K562 (cell line): ENCODE measurements at regions not wholly inside any gene's neighbourhood (a gene's known extent, or its start where the extent isn't known, plus 50 kb on each side); places are given as distances from the start of the nearest gene placed in this dataset.
A peak's percentile ranks its signal among the peaks of the same experiment; 100 is the strongest.

Experiments used
- ATAC-seq: fragments of 200-7000 bp; cut with Tn5 transposase; 3 replicates; pipeline ENCODE4 v1.9.1; 2020; ENCODE audit warnings: moderate library complexity
- BruUV-seq: library from RNA; stranded (reverse); fragments of 400-500 nt; replicated peaks from 2 replicates; lab custom pipeline; 2021; lab: Mats Ljungman, UMichigan
- CTCF ChIA-PET: fragments of 300-600 bp; formaldehyde crosslinking; extraction: SDS; loops from one replicate; lab custom pipeline; 2021; ENCODE audit warnings: low intra/inter-chr PET ratio; lab: Yijun Ruan, JAX
- POLR2A ChIA-PET: fragments of 300-600, 350-650 bp; sonication (Branson Sonifier 250); formaldehyde crosslinking; extraction: SDS; loops from one replicate; lab custom pipeline; 2021; ENCODE audit warnings: antibody characterized with exemption, inconsistent platforms; lab: Yijun Ruan, JAX
- DNase-seq, 4 experiments: peaks; one replicate each; pipeline versions ENCODE4 v3.0.0 to v3.0.0-alpha.2; 2011 to 2018; ENCODE audit warnings: low spot score in 3 of 4, mixed read lengths in 3 of 4; ENCODE audit errors: extremely low read depth in 1 of 4
- FAIRE-seq: peaks from 2 replicates; lab custom pipeline; 2011; peaks lifted over from hg19 to GRCh38; lab: Jason Lieb, UNC
- H2AFZ ChIP-seq: 2 replicates; pipeline ENCODE4 v1.6.0; 2011; ENCODE audit warnings: low read depth, low read length, control low read depth, inconsistent platforms
- H3K27ac ChIP-seq: fragments of 200-600 bp; 3 replicates; pipeline ENCODE4 v1.8.0; 2011; ENCODE audit warnings: low read depth, mild to moderate bottlenecking, control low read depth, inconsistent platforms, low read length, moderate library complexity, mixed read lengths; ENCODE audit errors: extremely low read depth
- H3K27me3 ChIP-seq, 2 experiments: fragments of 300-600 bp in 1 of 2; 2 replicates in 1 of 2; 3 replicates in 1 of 2; pipeline versions ENCODE4 v1.6.0 to v1.8.0; 2011; ENCODE audit warnings: inconsistent platforms in 2 of 2, low read length in 2 of 2, mild to moderate bottlenecking in 1 of 2, mixed read lengths in 1 of 2, moderate library complexity in 1 of 2; ENCODE audit not compliant: control insufficient read depth in 2 of 2, insufficient read depth in 2 of 2
- H3K36me3 ChIP-seq: fragments of 300-600 bp; 3 replicates; pipeline ENCODE4 v1.8.0; 2011; ENCODE audit warnings: mild to moderate bottlenecking, low read length, inconsistent platforms; ENCODE audit not compliant: control insufficient read depth, insufficient read depth
- H3K4me1 ChIP-seq, 2 experiments: fragments of 200-600 bp in 1 of 2; replicated peaks in 1 of 2; 2 replicates in 1 of 2; 3 replicates in 1 of 2; pipeline versions ENCODE4 v1.5.1 to v1.8.0; 2011; ENCODE audit warnings: inconsistent platforms in 2 of 2, low read length in 2 of 2, mild to moderate bottlenecking in 1 of 2, mixed read lengths in 1 of 2, moderate library complexity in 1 of 2; ENCODE audit not compliant: control insufficient read depth in 2 of 2, insufficient read depth in 2 of 2
- H3K4me2 ChIP-seq: 2 replicates; pipeline ENCODE4 v1.6.1; 2011; ENCODE audit warnings: low read length, control low read depth, inconsistent platforms, mixed read lengths; ENCODE audit not compliant: insufficient read depth
- H3K4me3 ChIP-seq: fragments of 200-600 bp; sonication (generic), shearing (Covaris generic); 2 replicates; pipeline ENCODE4 v1.5.1; 2016; ENCODE audit warnings: control low read depth, inconsistent platforms
- H3K79me2 ChIP-seq: fragments of 200-600 bp; 3 replicates; pipeline ENCODE4 v1.8.0; 2011; ENCODE audit warnings: low read length, inconsistent platforms; ENCODE audit not compliant: control insufficient read depth, insufficient read depth
- H3K9ac ChIP-seq, 2 experiments: 2 replicates each; pipeline versions ENCODE4 v1.6.0 to v1.6.1; 2011; ENCODE audit warnings: low read depth in 2 of 2, low read length in 2 of 2, control low read depth in 1 of 2, inconsistent platforms in 1 of 2, mild to moderate bottlenecking in 1 of 2, mixed read lengths in 1 of 2; ENCODE audit not compliant: insufficient read depth in 1 of 2
- H3K9me1 ChIP-seq: one replicate; pipeline ENCODE4 v1.6.0; 2011; ENCODE audit warnings: inconsistent platforms, mild to moderate bottlenecking, low read length, moderate library complexity; ENCODE audit not compliant: control insufficient read depth, insufficient read depth
- H3K9me3 ChIP-seq: replicated peaks from 2 replicates; pipeline ENCODE4 v1.5.1; 2011; ENCODE audit warnings: low read depth, low read length, inconsistent platforms; ENCODE audit not compliant: control insufficient read depth, insufficient read depth
- H4K20me1 ChIP-seq: replicated peaks from 2 replicates; pipeline ENCODE4 v1.6.1; 2011; ENCODE audit warnings: low read length, inconsistent platforms, mixed read lengths; ENCODE audit not compliant: control insufficient read depth, insufficient read depth
- ARID2 ChIP-seq: fragments of 450-650 bp; IDR thresholded peaks from 2 replicates; pipeline ENCODE4 v1.6.1; 2017; ENCODE audit warnings: antibody characterized with exemption, mild to moderate bottlenecking
- CREB3L1 ChIP-seq: fragments of 450-650 bp; IDR thresholded peaks from 2 replicates; pipeline ENCODE4 v1.6.1; 2014; ENCODE audit warnings: low read depth, mild to moderate bottlenecking, moderate library complexity, borderline replicate concordance
- E2F4 ChIP-seq: sonication (generic); formaldehyde crosslinking; IDR thresholded peaks from 2 replicates; pipeline ENCODE4 v1.8.0; 2022; ENCODE audit warnings: mild to moderate bottlenecking, low read depth, missing genetic modification reagents
- JUND ChIP-seq, 2 experiments: IDR thresholded peaks; 2 replicates in 1 of 2; 3 replicates in 1 of 2; pipeline ENCODE4 v1.6.1; 2011; ENCODE audit warnings: borderline replicate concordance in 2 of 2, low read depth in 2 of 2, low read length in 2 of 2, improper control_type of control experiment in 1 of 2, missing biosample characterization in 1 of 2, missing genetic modification characterization in 1 of 2, missing genetic modification reagents in 1 of 2
- NFIC ChIP-seq: fragments of 450-650 bp; IDR thresholded peaks from 2 replicates; pipeline ENCODE4 v1.6.1; 2017; ENCODE audit warnings: mild to moderate bottlenecking, inconsistent platforms
- NFIX ChIP-seq: fragments of 250-450 bp; sonication (Bioruptor Pico); IDR thresholded peaks from 2 replicates; pipeline ENCODE4 v1.4.0; 2020; ENCODE audit warnings: low read depth, mild to moderate bottlenecking, moderate library complexity
- SIRT6 ChIP-seq: IDR thresholded peaks from one replicate; pipeline ENCODE4 v1.6.1; 2012; ENCODE audit warnings: low read depth, mild to moderate bottlenecking, control low read depth, inconsistent platforms, low read length, moderate library complexity
- SREBF1 ChIP-seq: fragments of 150-350 bp; IDR thresholded peaks from 2 replicates; pipeline ENCODE4 v1.6.1; 2014; ENCODE audit warnings: antibody characterized with exemption, low read depth, low read length, borderline replicate concordance
- TCF7 ChIP-seq: sonication (generic); IDR thresholded peaks from 2 replicates; pipeline ENCODE4 v1.6.1; 2016; ENCODE audit warnings: antibody characterized with exemption, borderline replicate concordance
- ZEB2 ChIP-seq: fragments of 450-650 bp; IDR thresholded peaks from 2 replicates; pipeline ENCODE4 v1.6.1; 2016
- ZNF217 ChIP-seq: sonication (generic); formaldehyde crosslinking; IDR thresholded peaks from 2 replicates; pipeline ENCODE4 v1.8.0; 2022; ENCODE audit warnings: mild to moderate bottlenecking, missing genetic modification reagents
- WGBS: fragments of 100-300 bp; shearing (Covaris generic); methylation state at CpG from one replicate; pipeline ENCODE4 v1.1.6; 2016; ENCODE audit warnings: low coverage, mixed read lengths; ENCODE audit not compliant: insufficient coverage; ENCODE audit errors: missing lambda C conversion rate; 5-methylcytosine and 5-hydroxymethylcytosine counted together
- in situ Hi-C: fragments of 300-500 bp; cut with MboI; formaldehyde crosslinking; loops from 4 replicates; pipeline ENCODE4 v1.15.0; 2018; ENCODE audit warnings: inconsistent platforms, mixed read lengths
- intact Hi-C: fragments of 100-400 bp; cut with micrococcal nuclease; formaldehyde crosslinking; loops from 2 replicates; pipeline ENCODE4 v1.14.2; 2022
- TF ChIP-seq, protein P1 (sequence below): sonication (generic); formaldehyde crosslinking; IDR thresholded peaks from 2 replicates; pipeline ENCODE4 v1.9.0; 2022; ENCODE audit warnings: mild to moderate bottlenecking, missing genetic modification reagents

DNA sequence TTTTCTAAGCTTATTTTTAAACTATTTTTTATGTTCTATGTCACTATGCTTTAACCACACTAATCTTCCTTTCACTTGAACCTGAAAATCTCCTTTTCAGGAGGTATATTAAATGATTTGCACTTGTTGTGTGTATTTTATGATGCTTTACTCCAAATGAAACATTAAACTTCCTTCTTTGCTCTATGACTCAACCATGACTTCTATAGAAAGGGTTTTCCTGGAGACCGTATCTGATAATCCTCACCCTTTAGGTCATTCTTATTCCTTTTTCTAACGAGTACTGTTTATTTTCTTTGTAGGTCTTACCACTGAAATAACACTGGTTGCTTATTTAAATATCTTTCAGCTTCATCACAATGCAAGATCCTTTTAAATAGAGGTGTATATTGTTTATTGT is 1163.2 kb downstream of the PCDH18 start:
- H3K9me1 ChIP-seq, result no peaks in the 10 kb centered on the region
- 0% methylated on average over 2 of the region's 2 CpGs for WGBS
- H3K79me2 ChIP-seq, result no peaks in the 10 kb centered on the region
- ChIA-PET POLR2A (no interaction called here), CTCF (no interaction called here)
- H3K9ac ChIP-seq, result no peak overlapping the region
- H3K9me3 ChIP-seq, result no peaks in the 10 kb centered on the region
- in situ Hi-C loops, result no loop called here
- no peak for DNase-seq
- intact Hi-C loops, result no loop called here
- H3K4me2 ChIP-seq, result no peak overlapping the region
- no peak for FAIRE-seq
- TF ChIP-seq SREBF1, result no peak
- no peak for TF ChIP-seq SIRT6
- TF ChIP-seq CREB3L1, result no peak
- no peak for TF ChIP-seq ARID2
- BruUV-seq, result no TSS peak
- H4K20me1 ChIP-seq, result no peaks in the 10 kb centered on the region
- H3K4me1 ChIP-seq, result no peaks in the 10 kb centered on the region
- no peaks in the 10 kb centered on the region for H3K27me3 ChIP-seq
- H3K27ac ChIP-seq, result no peak overlapping the region
- H3K4me3 ChIP-seq, result no peak overlapping the region
- H3K36me3 ChIP-seq, result no peaks in the 10 kb centered on the region
- no peak overlapping the region for H2AFZ ChIP-seq
- no peak for ATAC-seq

GRCh38 chr4:136357556-136357955 is 1174.7 kb downstream of the PCDH18 start:
- no peak overlapping the region for H3K4me3 ChIP-seq
- DNase-seq, result no peak
- H3K9me1 ChIP-seq, result no peaks in the 10 kb centered on the region
- H3K79me2 ChIP-seq, result no peaks in the 10 kb centered on the region
- intact Hi-C loops (no loop called here), in situ Hi-C loops (no loop called here)
- no peak overlapping the region for H3K4me2 ChIP-seq
- H3K9ac ChIP-seq, result no peak overlapping the region
- ChIA-PET CTCF (no interaction called here), POLR2A (no interaction called here)
- H3K27me3 ChIP-seq, result no peaks in the 10 kb centered on the region
- H3K36me3 ChIP-seq, result no peaks in the 10 kb centered on the region
- FAIRE-seq, result no peak
- ATAC-seq, result no peak
- H3K27ac ChIP-seq, result no peak overlapping the region
- H2AFZ ChIP-seq, result no peak overlapping the region
- no peaks in the 10 kb centered on the region for H3K4me1 ChIP-seq
- no TSS peak for BruUV-seq
- no peaks in the 10 kb centered on the region for H3K9me3 ChIP-seq
- peak; percentile 97 for TF ChIP-seq NFIC
- TF ChIP-seq NFIX (CRISPR knock-in tag), result peak; percentile 96
- TF ChIP-seq, protein P1, sequence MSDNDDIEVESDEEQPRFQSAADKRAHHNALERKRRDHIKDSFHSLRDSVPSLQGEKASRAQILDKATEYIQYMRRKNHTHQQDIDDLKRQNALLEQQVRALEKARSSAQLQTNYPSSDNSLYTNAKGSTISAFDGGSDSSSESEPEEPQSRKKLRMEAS (CRISPR knock-in tag), result no peak
- TF ChIP-seq E2F4 (CRISPR knock-in tag), result no peak
- TF ChIP-seq ZNF217 (CRISPR knock-in tag), result no peak
- TF ChIP-seq ZEB2, result no peak
- no peak for TF ChIP-seq JUND (IDR thresholded peaks at IDR 0.05; ENCODE audit: borderline replicate concordance, low read depth, low read length)
- TF ChIP-seq JUND (tag; IDR thresholded peaks at IDR 0.05; ENCODE audit: borderline replicate concordance, low read depth, low read length), result no peak
- no peak for TF ChIP-seq TCF7
- H4K20me1 ChIP-seq, result no peaks in the 10 kb centered on the region
